ENCODE measurements at regions not wholly inside any gene's neighbourhood (a gene's known extent, or its start where the extent isn't known, plus 50 kb on each side); places are given as distances from the start of the nearest gene placed in this dataset.
"Not testable (repeated sequence)": the region's sequence is repeated elsewhere in the genome, so short reads cannot be mapped to it uniquely, and the experiment has no call there.

DNA sequence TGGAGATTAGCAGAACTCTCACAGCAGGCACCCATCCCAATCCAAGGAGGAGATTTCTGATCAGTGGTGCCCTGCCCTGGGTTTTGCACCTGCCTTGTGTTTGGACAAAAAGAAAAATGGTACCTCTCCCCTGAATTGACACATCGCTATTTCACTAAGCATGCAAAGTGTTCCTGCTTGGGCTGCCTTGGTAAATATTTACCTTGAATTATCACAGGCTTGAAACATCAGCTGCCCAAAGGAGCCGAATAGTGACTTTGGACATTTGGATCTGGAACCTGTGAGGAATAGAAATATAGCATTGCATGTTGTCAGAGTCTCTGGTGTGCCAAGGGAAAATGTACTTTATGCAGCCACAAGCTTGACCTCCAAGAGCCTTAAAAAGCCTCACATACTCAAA is 926.4 kb upstream of the FANCL start:
- Mint-ChIP-seq H3K36me3 (ENCODE audit: low read depth) (no peaks in the 10 kb centered on the region), H3K27ac (no peak overlapping the region), H3K9me3 (ENCODE audit: low read depth) (peaks cover 3% of the 10 kb centered on the region), H3K4me3 (no peak overlapping the region), H3K27me3 (peaks cover 2% of the 10 kb centered on the region), H3K4me1 (no peaks in the 10 kb centered on the region)
- POLR2A ChIA-PET: no interaction called here
- ATAC-seq: no peak
- no peak for DNase-seq
- CTCF ChIA-PET: no interaction called here
- intact Hi-C loops (cut with DNase I, micrococcal nuclease): no loop called here

DNA sequence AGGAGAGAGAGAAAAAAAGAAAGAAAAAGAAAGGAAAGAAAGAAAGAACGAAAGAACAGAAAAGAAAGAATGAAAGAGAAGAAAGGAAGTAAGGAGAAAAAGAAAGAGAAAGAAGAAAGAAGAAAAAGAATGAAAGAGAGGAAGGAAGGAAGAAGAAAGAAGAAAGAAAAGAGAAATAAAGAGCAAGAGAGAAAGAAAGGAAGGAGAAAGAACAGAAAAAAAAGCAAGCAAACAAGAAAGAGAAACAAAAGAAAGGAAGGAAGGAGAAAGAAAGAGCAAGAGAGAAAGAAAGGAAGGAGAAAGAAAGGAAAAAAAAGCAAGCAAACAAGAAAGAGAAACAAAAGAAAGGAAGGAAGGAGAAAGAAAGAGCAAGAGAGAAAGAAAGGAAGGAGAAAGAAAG is 916.8 kb upstream of the FANCL start:
- H3K9me3 Mint-ChIP-seq (ENCODE audit: low read depth); CTCF ChIA-PET; H3K36me3 Mint-ChIP-seq (ENCODE audit: low read depth); H3K4me1 Mint-ChIP-seq; ATAC-seq; DNase-seq; POLR2A ChIA-PET; H3K4me3 Mint-ChIP-seq; H3K27ac Mint-ChIP-seq; H3K27me3 Mint-ChIP-seq; intact Hi-C loops (cut with DNase I, micrococcal nuclease): not testable (repeated sequence)

DNA sequence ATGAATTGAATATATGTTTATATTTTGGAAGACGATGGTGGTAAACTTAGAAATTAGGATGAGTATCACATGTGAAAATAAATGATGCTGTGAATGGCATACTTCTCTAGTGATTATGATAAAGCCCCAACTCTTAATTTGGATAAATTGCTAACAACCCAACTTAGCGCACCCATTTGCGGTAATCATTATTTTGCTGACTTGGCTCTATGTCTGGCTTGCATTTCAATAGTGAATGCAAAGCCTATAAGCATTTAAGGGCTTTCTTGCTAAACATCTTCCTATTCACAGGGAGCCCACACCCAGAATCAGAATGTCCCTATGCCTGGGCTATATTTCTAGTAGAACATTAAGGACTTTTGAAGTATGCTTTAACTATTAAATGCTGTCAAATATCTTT is 910.7 kb upstream of the FANCL start:
- no peak overlapping the region for H3K27ac Mint-ChIP-seq

DNA sequence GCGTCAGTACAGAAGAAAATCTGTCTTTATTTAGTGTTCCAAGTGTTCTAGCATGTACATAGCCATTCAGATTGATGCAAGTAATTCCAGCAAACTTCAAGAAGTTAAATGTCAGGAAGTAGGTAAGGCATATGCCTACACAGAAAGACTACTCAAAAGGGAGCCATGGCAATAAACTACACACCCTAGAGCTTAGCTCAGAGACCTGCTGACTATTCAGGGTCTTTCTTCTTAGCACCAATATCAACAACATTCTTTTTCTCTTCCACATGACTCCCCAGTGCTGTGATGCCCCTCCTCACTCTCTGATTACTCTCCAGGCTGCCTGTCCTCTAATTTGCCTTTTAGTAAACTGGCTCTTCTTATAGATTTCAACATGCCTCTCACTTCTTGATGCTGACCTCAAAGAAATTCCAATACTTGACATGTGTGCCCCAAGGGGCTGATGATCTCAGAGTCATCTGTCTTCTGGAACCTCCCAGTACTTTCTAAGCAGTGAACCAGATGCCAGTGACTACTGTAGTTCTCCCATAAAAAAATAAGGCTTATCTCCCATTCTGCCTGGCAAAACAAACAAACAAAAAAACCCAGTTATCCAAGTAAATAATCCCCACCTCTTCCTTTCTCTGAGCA is 909.2 kb upstream of the FANCL start:
- no peak overlapping the region for H3K4me3 Mint-ChIP-seq
- ChIA-PET POLR2A (no interaction called here), CTCF (no interaction called here)
- no peaks in the 10 kb centered on the region for H3K9me3 Mint-ChIP-seq (ENCODE audit: low read depth)
- H3K36me3 Mint-ChIP-seq (ENCODE audit: low read depth): no peaks in the 10 kb centered on the region
- peaks cover 4% of the 10 kb centered on the region for H3K4me1 Mint-ChIP-seq
- intact Hi-C loops (cut with DNase I, micrococcal nuclease): no loop called here
- H3K27ac Mint-ChIP-seq: no peak overlapping the region
- ATAC-seq (no peak), DNase-seq (no peak)
- H3K27me3 Mint-ChIP-seq: no peaks in the 10 kb centered on the region

More for the DNA sequence above, 910.7 kb upstream of the FANCL start:
- no peak for DNase-seq
- intact Hi-C loops (cut with DNase I, micrococcal nuclease): no loop called here
- Mint-ChIP-seq H3K9me3 (ENCODE audit: low read depth) (no peaks in the 10 kb centered on the region), H3K27me3 (peaks cover 2% of the 10 kb centered on the region), H3K4me3 (no peak overlapping the region), H3K4me1 (peaks cover 4% of the 10 kb centered on the region), H3K36me3 (ENCODE audit: low read depth) (no peaks in the 10 kb centered on the region)
- POLR2A ChIA-PET: interaction anchor here (0.6 kb wide), 1 partner anchor 182 kb away, joined by 3 read pairs; no protein-coding TSS in a partner anchor
- CTCF ChIA-PET: no interaction called here
- no peak for ATAC-seq

DNA sequence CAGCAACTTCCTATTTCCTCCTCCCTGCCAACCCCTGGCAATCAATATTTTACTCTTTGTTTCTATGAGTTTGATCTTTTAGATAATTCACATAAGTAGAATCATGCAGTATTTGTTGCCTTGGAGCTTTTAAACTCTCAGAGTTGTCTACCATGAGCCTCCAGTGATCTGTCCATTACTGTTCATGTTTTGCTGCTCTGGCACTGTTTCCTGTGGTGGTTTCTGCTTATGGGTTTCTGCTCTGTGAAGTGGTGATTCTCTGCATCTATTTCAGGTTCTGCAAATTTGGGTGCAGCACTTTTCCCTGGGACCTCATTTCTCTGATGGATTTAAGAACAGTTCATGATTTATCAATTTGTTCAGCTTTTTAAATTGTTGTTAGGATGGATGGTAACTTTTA is 908.1 kb upstream of the FANCL start:
- Mint-ChIP-seq H3K4me3 (no peak overlapping the region), H3K9me3 (ENCODE audit: low read depth) (no peaks in the 10 kb centered on the region), H3K27me3 (no peaks in the 10 kb centered on the region), H3K4me1 (peaks cover 4% of the 10 kb centered on the region), H3K27ac (no peak overlapping the region), H3K36me3 (ENCODE audit: low read depth) (no peaks in the 10 kb centered on the region)
- ChIA-PET CTCF (no interaction called here), POLR2A (no interaction called here)
- intact Hi-C loops (cut with DNase I, micrococcal nuclease): no loop called here
- DNase-seq: no peak
- no peak for ATAC-seq

DNA sequence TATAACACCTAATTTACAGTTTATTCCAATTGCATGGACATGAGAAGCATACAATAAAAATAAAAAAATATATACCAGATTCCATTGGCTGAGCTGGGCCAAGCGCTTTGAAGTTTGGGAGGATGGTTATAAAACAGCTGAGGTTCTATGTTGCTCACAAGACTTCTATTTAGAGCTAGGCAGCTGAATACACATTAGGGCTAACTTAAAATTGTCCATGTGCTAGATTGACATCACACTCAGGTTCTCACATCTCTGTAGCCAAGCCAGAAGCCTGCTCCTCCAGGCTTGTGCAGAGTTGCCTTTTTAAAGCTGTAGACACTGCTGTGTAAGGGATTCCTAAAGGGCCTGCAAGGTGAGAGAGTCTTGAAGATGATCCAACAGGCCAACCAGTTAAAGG is 871.1 kb upstream of the FANCL start:
- no peaks in the 10 kb centered on the region for H3K9me3 Mint-ChIP-seq (ENCODE audit: low read depth)
- ChIA-PET POLR2A (no interaction called here), CTCF (no interaction called here)
- H3K36me3 Mint-ChIP-seq (ENCODE audit: low read depth): no peaks in the 10 kb centered on the region
- no peak overlapping the region for H3K4me3 Mint-ChIP-seq
- ATAC-seq (no peak), DNase-seq (no peak)
- no peak overlapping the region for H3K27ac Mint-ChIP-seq
- intact Hi-C loops (cut with DNase I, micrococcal nuclease): no loop called here
- H3K4me1 Mint-ChIP-seq: no peaks in the 10 kb centered on the region
- H3K27me3 Mint-ChIP-seq: no peaks in the 10 kb centered on the region

DNA sequence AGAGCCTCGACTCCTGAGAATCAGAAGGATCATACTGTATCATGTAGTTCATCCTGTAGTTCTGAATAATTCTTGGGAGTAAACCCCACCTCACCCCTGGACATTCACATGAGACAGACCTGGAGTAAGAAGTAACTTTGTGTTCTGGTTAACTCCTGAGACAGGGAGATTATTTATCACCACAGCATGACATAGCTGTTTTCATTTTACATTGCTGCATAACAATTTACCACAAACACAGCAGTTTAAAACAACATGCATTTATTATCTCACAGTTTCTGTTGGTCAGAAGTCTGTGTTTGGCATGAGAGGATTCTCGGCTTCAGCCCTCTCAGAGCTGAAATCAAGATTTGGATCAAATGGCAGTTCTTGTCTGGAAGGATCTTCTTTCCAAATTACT is 855.8 kb upstream of the FANCL start:
- intact Hi-C loops (cut with DNase I, micrococcal nuclease): no loop called here
- no peak for ATAC-seq
- Mint-ChIP-seq H3K27ac (no peak overlapping the region), H3K27me3 (no peaks in the 10 kb centered on the region), H3K36me3 (ENCODE audit: low read depth) (no peaks in the 10 kb centered on the region), H3K9me3 (ENCODE audit: low read depth) (peaks cover 17% of the 10 kb centered on the region), H3K4me3 (no peak overlapping the region), H3K4me1 (no peaks in the 10 kb centered on the region)
- CTCF ChIA-PET: interaction anchor here (0.6 to 0.7 kb wide), 2 partner anchors 81 to 1442 kb away, joined by 3 read pairs; no protein-coding TSS in a partner anchor
- no peak for DNase-seq
- POLR2A ChIA-PET: no interaction called here

DNA sequence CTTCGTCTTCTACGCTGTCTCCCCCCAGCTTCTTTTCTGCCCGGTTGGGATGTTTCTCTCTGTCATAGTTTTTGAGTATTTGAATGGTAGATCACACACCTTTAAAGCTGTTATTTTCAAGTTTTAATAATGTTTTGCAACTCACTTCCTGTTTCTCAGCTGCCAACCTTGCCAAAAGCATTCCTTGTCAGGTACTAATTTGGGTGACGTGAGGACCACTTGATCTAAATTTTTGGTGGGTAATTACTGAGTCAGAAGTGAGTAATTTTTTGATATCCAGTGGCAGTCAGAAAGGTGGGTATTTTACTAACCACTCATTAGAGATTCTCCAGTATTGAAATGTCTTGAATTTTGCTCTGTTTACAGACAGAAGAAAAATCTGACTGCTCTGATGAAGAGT is 852.4 kb upstream of the FANCL start:
- H3K27me3 Mint-ChIP-seq: no peaks in the 10 kb centered on the region
- H3K9me3 Mint-ChIP-seq (ENCODE audit: low read depth): peaks cover 7% of the 10 kb centered on the region
- ATAC-seq (no peak), DNase-seq (no peak)
- no peaks in the 10 kb centered on the region for H3K4me1 Mint-ChIP-seq
- H3K36me3 Mint-ChIP-seq (ENCODE audit: low read depth): no peaks in the 10 kb centered on the region
- ChIA-PET CTCF (no interaction called here), POLR2A (no interaction called here)
- intact Hi-C loops (cut with DNase I, micrococcal nuclease): no loop called here
- no peak overlapping the region for H3K4me3 Mint-ChIP-seq
- no peak overlapping the region for H3K27ac Mint-ChIP-seq

DNA sequence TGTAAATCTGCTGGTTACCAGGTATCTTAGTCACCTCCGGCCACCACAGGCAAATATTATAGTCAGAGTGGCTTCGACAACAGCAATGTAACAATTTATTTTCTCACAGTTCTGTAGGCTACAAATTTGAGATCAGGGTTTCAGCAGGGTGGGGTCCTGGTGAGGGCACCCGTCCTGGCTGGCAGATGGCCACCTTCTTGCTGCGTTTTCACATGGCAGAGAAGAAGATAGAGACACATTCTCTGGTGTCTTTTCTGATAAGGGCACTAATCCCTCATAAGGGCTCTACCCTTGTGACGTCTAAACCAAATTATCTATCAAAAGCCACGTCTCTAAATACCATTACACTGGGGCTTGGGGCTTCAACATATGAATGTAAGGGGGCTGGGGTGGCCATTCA is 843.2 kb upstream of the FANCL start:
- CTCF ChIA-PET: no interaction called here
- Mint-ChIP-seq H3K27me3 (no peaks in the 10 kb centered on the region), H3K4me3 (no peak overlapping the region), H3K9me3 (ENCODE audit: low read depth) (no peaks in the 10 kb centered on the region), H3K4me1 (no peaks in the 10 kb centered on the region), H3K36me3 (ENCODE audit: low read depth) (no peaks in the 10 kb centered on the region), H3K27ac (no peak overlapping the region)
- DNase-seq (no peak), ATAC-seq (no peak)
- POLR2A ChIA-PET: no interaction called here
- intact Hi-C loops (cut with DNase I, micrococcal nuclease): no loop called here

DNA sequence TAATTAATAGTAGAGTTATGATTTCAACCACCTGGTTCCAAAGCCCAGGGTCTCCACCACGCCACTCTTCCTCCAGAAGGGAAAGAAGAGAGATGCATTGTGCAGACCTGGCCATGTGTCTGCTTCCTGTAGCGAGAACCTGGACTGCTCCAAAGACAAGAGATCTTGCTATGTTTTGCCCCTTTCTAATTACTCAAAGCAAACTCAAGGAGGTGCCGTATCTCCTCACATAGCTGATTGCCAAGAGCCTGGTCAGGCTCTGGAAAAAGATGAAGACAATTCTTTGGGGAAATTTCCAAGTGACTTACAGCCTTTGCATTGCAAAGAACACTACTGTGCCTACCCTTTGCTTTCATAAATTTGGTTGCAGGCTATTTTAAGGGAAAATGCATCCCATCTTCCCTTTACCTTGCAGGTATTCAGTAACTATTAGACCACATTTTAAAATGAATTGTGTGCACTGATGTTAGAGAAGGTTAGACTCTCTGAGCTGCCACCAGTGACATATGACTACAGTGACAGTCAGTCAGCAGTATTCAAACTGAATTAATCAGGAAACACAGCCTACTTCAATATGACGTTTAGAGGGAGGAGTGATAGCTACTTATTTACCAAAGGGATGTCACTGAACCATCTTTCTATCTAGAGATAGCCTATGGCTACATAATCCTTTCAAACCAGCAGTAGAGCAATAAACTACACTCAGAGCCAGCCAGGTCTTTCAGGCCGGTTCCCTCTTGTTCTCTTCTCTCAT is 842.1 kb upstream of the FANCL start:
- POLR2A ChIA-PET: interaction anchor here (0.5 kb wide), 1 partner anchor 1590 kb away, joined by 3 read pairs; no protein-coding TSS in a partner anchor
- no peaks in the 10 kb centered on the region for H3K36me3 Mint-ChIP-seq (ENCODE audit: low read depth)
- no peaks in the 10 kb centered on the region for H3K9me3 Mint-ChIP-seq (ENCODE audit: low read depth)
- DNase-seq: no peak
- ATAC-seq: no peak
- no peaks in the 10 kb centered on the region for H3K4me1 Mint-ChIP-seq
- no peak overlapping the region for H3K27ac Mint-ChIP-seq
- CTCF ChIA-PET: no interaction called here
- no peak overlapping the region for H3K4me3 Mint-ChIP-seq
- no peaks in the 10 kb centered on the region for H3K27me3 Mint-ChIP-seq
- intact Hi-C loops (cut with DNase I, micrococcal nuclease): no loop called here

DNA sequence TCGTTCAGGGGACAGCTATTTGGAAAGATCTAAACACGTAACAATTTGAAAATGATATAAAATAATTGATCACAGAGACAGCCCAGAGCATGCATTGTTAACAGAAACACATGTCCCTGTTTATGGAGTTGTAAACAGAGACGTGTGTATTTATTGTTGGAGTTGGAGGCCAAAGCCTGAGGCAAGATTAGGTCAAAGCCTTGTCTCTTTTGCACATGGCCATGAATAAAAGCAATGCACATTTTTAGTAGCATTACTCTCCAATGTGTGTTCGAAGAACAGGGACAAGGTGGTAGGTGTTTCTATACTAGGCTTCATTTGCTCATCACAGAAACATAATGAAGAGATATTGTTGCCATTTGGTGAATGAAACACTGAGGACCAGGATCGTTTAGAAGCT is 841.5 kb upstream of the FANCL start:
- H3K9me3 Mint-ChIP-seq (ENCODE audit: low read depth): no peaks in the 10 kb centered on the region
- H3K36me3 Mint-ChIP-seq (ENCODE audit: low read depth): no peaks in the 10 kb centered on the region
- CTCF ChIA-PET: no interaction called here
- no peaks in the 10 kb centered on the region for H3K27me3 Mint-ChIP-seq
- no peak for DNase-seq
- no peak for ATAC-seq
- H3K27ac Mint-ChIP-seq: no peak overlapping the region
- no peak overlapping the region for H3K4me3 Mint-ChIP-seq
- H3K4me1 Mint-ChIP-seq: no peaks in the 10 kb centered on the region
- POLR2A ChIA-PET: interaction anchor here (0.5 kb wide), 1 partner anchor 1589 kb away, joined by 3 read pairs; no protein-coding TSS in a partner anchor
- intact Hi-C loops (cut with DNase I, micrococcal nuclease): no loop called here

DNA sequence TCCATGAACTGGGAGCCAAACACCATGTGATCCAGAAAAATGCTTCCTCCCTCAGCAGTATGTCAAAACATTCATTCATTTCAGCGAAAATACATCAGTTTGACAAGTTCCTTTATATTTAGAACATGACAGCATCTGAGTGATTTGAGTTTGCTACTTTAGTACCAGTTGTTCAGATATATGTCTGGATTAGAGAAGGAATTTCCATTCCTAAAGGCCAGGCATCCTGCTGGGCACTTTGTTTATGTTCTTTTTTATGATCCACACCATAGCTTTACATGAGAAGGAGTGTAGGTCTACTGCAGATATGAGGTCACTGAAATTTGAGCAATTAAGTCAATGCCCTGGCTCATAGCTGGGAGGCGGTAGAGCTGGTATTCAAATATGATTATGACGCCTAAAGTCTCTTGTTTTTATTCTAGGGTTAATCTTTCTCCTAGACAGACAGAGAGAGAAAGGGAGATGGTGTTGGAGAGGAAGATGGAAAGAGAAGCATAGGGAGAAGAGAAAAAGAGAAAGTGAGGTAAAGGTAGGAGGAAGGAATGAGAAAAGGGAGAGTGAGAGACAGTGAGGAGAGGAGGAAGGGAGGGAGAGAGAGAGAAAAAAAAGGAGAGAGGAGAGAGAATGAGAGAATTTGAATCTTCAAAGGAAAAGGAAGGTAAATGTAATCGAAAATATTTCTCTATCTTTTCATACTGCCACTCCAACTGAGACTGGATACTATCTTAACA is 839.5 kb upstream of the FANCL start:
- Mint-ChIP-seq H3K27ac (no peak overlapping the region), H3K27me3 (no peaks in the 10 kb centered on the region), H3K36me3 (ENCODE audit: low read depth) (no peaks in the 10 kb centered on the region), H3K4me3 (no peak overlapping the region), H3K4me1 (no peaks in the 10 kb centered on the region), H3K9me3 (ENCODE audit: low read depth) (no peaks in the 10 kb centered on the region)
- CTCF ChIA-PET: no interaction called here
- no peak for DNase-seq
- intact Hi-C loops (cut with DNase I, micrococcal nuclease): no loop called here
- POLR2A ChIA-PET: no interaction called here
- ATAC-seq: no peak
